Uterus (tissue), 3 donors: ENCODE measurements at regions not wholly inside any gene's neighbourhood (a gene's known extent, or its start where the extent isn't known, plus 50 kb on each side); places are given as distances from the start of the nearest gene placed in this dataset.

Source experiments
- DNase-seq, 2 donors: peaks; one replicate each; pipeline ENCODE4 v3.0.0-alpha.2; 2019 to 2020
- H3K27ac ChIP-seq, 2 donors: fragments of 200-600 bp; sonication (generic); 1 replicate in 1 of 2; 2 replicates in 1 of 2; pipeline ENCODE4 v1.5.1; 2016 to 2018
- H3K27me3 ChIP-seq, 2 donors: fragments of 200-600 bp; sonication (generic); one replicate each; pipeline ENCODE4 v1.5.1; 2018 to 2019; ENCODE audit warnings: control low read depth in 1 of 2
- H3K36me3 ChIP-seq, 2 donors: fragments of 200-600 bp; sonication (generic); one replicate each; pipeline ENCODE4 v1.5.1; 2019; ENCODE audit warnings: control low read depth in 1 of 2
- H3K4me1 ChIP-seq, 2 donors: fragments of 200-600 bp; sonication (generic); one replicate each; pipeline ENCODE4 v1.5.1; 2018 to 2019; ENCODE audit warnings: control low read depth in 1 of 2
- H3K4me3 ChIP-seq, 2 donors: fragments of 200-600 bp; sonication (generic); 1 replicate in 1 of 2; 2 replicates in 1 of 2; pipeline ENCODE4 v1.5.1; 2018 to 2019; ENCODE audit warnings: mild to moderate bottlenecking in 1 of 2
- H3K9me3 ChIP-seq, 2 donors: fragments of 200-600 bp; sonication (generic); one replicate each; pipeline ENCODE4 v1.5.1; 2019; ENCODE audit warnings: control low read depth in 1 of 2
- CTCF ChIP-seq, 4 experiments: fragments of 200-600 bp in 2 of 4; fragments of 450-650 bp in 2 of 4; sonication (generic) in 2 of 4; IDR thresholded peaks; one replicate each; pipeline ENCODE4 v1.5.1; 2016 to 2019; ENCODE audit warnings: antibody characterized with exemption in 4 of 4, mild to moderate bottlenecking in 2 of 4, moderate library complexity in 1 of 4
- POLR2A ChIP-seq, 2 donors: fragments of 450-650 bp; IDR thresholded peaks; one replicate each; pipeline ENCODE4 v1.6.1; 2016; ENCODE audit warnings: antibody characterized with exemption in 2 of 2, mild to moderate bottlenecking in 1 of 2, moderate library complexity in 1 of 2
- intact Hi-C: fragments of 100-400 bp; cut with DNase I; formaldehyde crosslinking; loops from one replicate; pipeline ENCODE4 v1.15.1; 2023; ENCODE audit warnings: low total_unique reads
- donor health status: DM: yes; HTN: yes; CAD: no.

GRCh38 chr1:219374046-219374566, 200.4 kb downstream of the LYPLAL1 start:
- no peaks in the 10 kb centered on the region for H3K27me3 ChIP-seq
- no peaks in the 10 kb centered on the region for H3K36me3 ChIP-seq
- H3K9me3 ChIP-seq: no peaks in the 10 kb centered on the region
- no peak for DNase-seq
- intact Hi-C loops: no loop called here
- H3K27ac ChIP-seq: no peak overlapping the region
- no peaks in the 10 kb centered on the region for H3K4me1 ChIP-seq
- no peak for TF ChIP-seq POLR2A (IDR thresholded peaks at IDR 0.05)
- TF ChIP-seq CTCF (IDR thresholded peaks at IDR 0.05): no peak
- no peak overlapping the region for H3K4me3 ChIP-seq

- Histone ChIP-seq H3K27me3 (no peaks in the 10 kb centered on the region), H3K9me3 (no peaks in the 10 kb centered on the region), H3K4me3 (no peak overlapping the region), H3K27ac (no peak overlapping the region), H3K4me1 (no peaks in the 10 kb centered on the region), H3K36me3 (no peaks in the 10 kb centered on the region)
- no peak for DNase-seq
- TF ChIP-seq CTCF (IDR thresholded peaks at IDR 0.05): no peak
- intact Hi-C loops: no loop called here
These were observed 199.9 kb downstream of the LYPLAL1 start for GRCh38 chr1:219373616-219373935.

GRCh38 chr1:219372916-219373615, 199.4 kb downstream of the LYPLAL1 start:
- Histone ChIP-seq H3K4me3 (no peak overlapping the region), H3K27me3 (no peaks in the 10 kb centered on the region), H3K27ac (no peak overlapping the region), H3K4me1 (no peaks in the 10 kb centered on the region), H3K36me3 (no peaks in the 10 kb centered on the region), H3K9me3 (no peaks in the 10 kb centered on the region)
- no peak for DNase-seq
- TF ChIP-seq POLR2A (IDR thresholded peaks at IDR 0.05): no peak
- no peak for TF ChIP-seq CTCF (IDR thresholded peaks at IDR 0.05)
- intact Hi-C loops: no loop called here

- no peak overlapping the region for H3K4me3 ChIP-seq
These were observed 197.8 kb downstream of the LYPLAL1 start for GRCh38 chr1:219371471-219371870.

GRCh38 chr1:219367496-219367895, 193.8 kb downstream of the LYPLAL1 start:
- H3K4me3 ChIP-seq: no peak overlapping the region
- H3K36me3 ChIP-seq: no peaks in the 10 kb centered on the region
- no peak overlapping the region for H3K27ac ChIP-seq
- no peaks in the 10 kb centered on the region for H3K27me3 ChIP-seq
- H3K9me3 ChIP-seq: no peaks in the 10 kb centered on the region
- H3K4me1 ChIP-seq: no peaks in the 10 kb centered on the region
- intact Hi-C loops: no loop called here
- no peak for TF ChIP-seq POLR2A (IDR thresholded peaks at IDR 0.05)
- TF ChIP-seq CTCF (IDR thresholded peaks at IDR 0.05): no peak
- DNase-seq: no peak

More at GRCh38 chr1:219371471-219371870, 197.8 kb downstream of the LYPLAL1 start:
- Histone ChIP-seq H3K9me3 (no peaks in the 10 kb centered on the region), H3K36me3 (no peaks in the 10 kb centered on the region), H3K27me3 (no peaks in the 10 kb centered on the region), H3K4me1 (no peaks in the 10 kb centered on the region), H3K27ac (no peak overlapping the region)
- intact Hi-C loops: no loop called here
- no peak for DNase-seq
- no peak for TF ChIP-seq CTCF (IDR thresholded peaks at IDR 0.05)
